ENCODE measurements at regions not wholly inside any gene's neighbourhood (a gene's known extent, or its start where the extent isn't known, plus 50 kb on each side); places are given as distances from the start of the nearest gene placed in this dataset.

DNA sequence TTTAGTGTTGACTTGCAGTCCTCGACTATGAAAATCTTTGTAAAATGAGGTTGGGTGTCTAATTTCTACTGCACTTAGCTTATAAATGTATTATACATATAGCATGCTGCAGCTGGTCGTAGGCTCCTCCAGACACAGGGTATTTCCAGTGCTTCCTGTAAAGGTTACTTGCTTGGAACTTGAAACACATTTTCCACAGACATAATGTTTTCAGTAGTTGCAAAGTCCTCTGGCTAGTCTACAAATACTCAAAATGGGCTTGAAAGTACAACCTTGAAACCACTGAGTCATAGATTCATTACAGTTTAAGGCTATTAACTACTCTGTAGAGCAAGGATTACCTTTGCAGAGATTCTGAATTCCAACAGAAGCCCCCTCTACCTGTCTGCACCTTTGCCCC is 464.1 kb downstream of the RAP2B start:
- BruUV-seq (replicated peaks), result no TSS peak
- in situ Hi-C loops (cut with HindIII; ENCODE audit: low pct_unique_long_range_greater_than_20kb, low sequenced_read_pairs), result no loop called here
- POLR2A ChIA-PET, result no interaction called here
- no peaks in the 10 kb centered on the region for H3K4me1 ChIP-seq (ENCODE audit: control insufficient read depth, insufficient read depth, low read length)
- no peaks in the 10 kb centered on the region for H3K9me3 ChIP-seq (ENCODE audit: control insufficient read depth, insufficient read depth, low read depth, low read length)
- H3K36me3 ChIP-seq (ENCODE audit: control insufficient read depth, insufficient read depth, low read length), result no peaks in the 10 kb centered on the region
- H3K27me3 ChIP-seq (ENCODE audit: control insufficient read depth, insufficient read depth, low read length), result no peaks in the 10 kb centered on the region
- no peak overlapping the region for H3K4me3 ChIP-seq (ENCODE audit: low read depth in 2 of 2, low read length in 2 of 2)
- no peak overlapping the region for H3K27ac ChIP-seq (ENCODE audit: low read length)
- no peak for ATAC-seq
- no peak for TF ChIP-seq POLR2AphosphoS5 (IDR thresholded peaks at IDR 0.05; ENCODE audit: low read depth, low read length)
- TF ChIP-seq TCF7L2 (IDR thresholded peaks at IDR 0.05; ENCODE audit: low read depth, low read length), result no peak
- TF ChIP-seq SIN3A (IDR thresholded peaks at IDR 0.05; ENCODE audit: borderline replicate concordance, insufficient read depth, low read depth, low read length), result no peak
- TF ChIP-seq, protein P1, sequence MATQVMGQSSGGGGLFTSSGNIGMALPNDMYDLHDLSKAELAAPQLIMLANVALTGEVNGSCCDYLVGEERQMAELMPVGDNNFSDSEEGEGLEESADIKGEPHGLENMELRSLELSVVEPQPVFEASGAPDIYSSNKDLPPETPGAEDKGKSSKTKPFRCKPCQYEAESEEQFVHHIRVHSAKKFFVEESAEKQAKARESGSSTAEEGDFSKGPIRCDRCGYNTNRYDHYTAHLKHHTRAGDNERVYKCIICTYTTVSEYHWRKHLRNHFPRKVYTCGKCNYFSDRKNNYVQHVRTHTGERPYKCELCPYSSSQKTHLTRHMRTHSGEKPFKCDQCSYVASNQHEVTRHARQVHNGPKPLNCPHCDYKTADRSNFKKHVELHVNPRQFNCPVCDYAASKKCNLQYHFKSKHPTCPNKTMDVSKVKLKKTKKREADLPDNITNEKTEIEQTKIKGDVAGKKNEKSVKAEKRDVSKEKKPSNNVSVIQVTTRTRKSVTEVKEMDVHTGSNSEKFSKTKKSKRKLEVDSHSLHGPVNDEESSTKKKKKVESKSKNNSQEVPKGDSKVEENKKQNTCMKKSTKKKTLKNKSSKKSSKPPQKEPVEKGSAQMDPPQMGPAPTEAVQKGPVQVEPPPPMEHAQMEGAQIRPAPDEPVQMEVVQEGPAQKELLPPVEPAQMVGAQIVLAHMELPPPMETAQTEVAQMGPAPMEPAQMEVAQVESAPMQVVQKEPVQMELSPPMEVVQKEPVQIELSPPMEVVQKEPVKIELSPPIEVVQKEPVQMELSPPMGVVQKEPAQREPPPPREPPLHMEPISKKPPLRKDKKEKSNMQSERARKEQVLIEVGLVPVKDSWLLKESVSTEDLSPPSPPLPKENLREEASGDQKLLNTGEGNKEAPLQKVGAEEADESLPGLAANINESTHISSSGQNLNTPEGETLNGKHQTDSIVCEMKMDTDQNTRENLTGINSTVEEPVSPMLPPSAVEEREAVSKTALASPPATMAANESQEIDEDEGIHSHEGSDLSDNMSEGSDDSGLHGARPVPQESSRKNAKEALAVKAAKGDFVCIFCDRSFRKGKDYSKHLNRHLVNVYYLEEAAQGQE (IDR thresholded peaks at IDR 0.05; ENCODE audit: insufficient read depth in 1 of 2, low read depth in 2 of 2, low read length in 1 of 2), result no peak
- TF ChIP-seq, protein P2, sequence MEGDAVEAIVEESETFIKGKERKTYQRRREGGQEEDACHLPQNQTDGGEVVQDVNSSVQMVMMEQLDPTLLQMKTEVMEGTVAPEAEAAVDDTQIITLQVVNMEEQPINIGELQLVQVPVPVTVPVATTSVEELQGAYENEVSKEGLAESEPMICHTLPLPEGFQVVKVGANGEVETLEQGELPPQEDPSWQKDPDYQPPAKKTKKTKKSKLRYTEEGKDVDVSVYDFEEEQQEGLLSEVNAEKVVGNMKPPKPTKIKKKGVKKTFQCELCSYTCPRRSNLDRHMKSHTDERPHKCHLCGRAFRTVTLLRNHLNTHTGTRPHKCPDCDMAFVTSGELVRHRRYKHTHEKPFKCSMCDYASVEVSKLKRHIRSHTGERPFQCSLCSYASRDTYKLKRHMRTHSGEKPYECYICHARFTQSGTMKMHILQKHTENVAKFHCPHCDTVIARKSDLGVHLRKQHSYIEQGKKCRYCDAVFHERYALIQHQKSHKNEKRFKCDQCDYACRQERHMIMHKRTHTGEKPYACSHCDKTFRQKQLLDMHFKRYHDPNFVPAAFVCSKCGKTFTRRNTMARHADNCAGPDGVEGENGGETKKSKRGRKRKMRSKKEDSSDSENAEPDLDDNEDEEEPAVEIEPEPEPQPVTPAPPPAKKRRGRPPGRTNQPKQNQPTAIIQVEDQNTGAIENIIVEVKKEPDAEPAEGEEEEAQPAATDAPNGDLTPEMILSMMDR (IDR thresholded peaks at IDR 0.05), result no peak
- intact Hi-C loops (cut with micrococcal nuclease; ENCODE audit: unreplicated experiment), result no loop called here
- CTCF ChIA-PET, result no interaction called here
- DNase-seq (ENCODE audit: low read depth, low spot score), result no peak

DNA sequence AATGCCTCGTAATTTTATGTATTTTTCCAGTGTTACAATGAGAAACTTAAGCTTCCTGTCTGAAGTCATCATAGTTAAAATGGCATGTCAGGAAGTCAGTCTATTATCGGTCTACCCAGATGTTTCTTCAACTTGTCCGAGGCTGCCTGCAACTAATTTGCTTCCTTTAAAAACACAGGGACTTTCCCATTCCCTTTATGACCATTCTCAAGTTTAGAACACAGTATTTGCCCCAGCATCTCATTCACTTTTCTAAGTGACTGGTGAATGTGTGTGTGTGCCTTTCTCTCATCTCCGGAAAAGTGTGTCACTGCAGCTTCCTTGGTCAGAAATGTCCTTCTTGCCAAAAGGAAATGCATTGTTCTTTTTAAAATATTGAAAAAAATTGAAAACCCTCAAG is 466.6 kb downstream of the RAP2B start:
- no TSS peak for BruUV-seq (replicated peaks)
- intact Hi-C loops (cut with micrococcal nuclease; ENCODE audit: unreplicated experiment) (no loop called here), in situ Hi-C loops (cut with HindIII; ENCODE audit: low pct_unique_long_range_greater_than_20kb, low sequenced_read_pairs) (no loop called here)
- Histone ChIP-seq H3K4me3 (ENCODE audit: low read depth in 2 of 2, low read length in 2 of 2) (no peak overlapping the region), H3K27me3 (ENCODE audit: control insufficient read depth, insufficient read depth, low read length) (no peaks in the 10 kb centered on the region), H3K9me3 (ENCODE audit: control insufficient read depth, insufficient read depth, low read depth, low read length) (no peaks in the 10 kb centered on the region), H3K36me3 (ENCODE audit: control insufficient read depth, insufficient read depth, low read length) (no peaks in the 10 kb centered on the region), H3K27ac (ENCODE audit: low read length) (no peak overlapping the region), H3K4me1 (ENCODE audit: control insufficient read depth, insufficient read depth, low read length) (no peaks in the 10 kb centered on the region)
- no peak for DNase-seq (ENCODE audit: low read depth, low spot score)
- TF ChIP-seq, protein P2 (IDR thresholded peaks at IDR 0.05), result no peak
- no peak for TF ChIP-seq SIN3A (IDR thresholded peaks at IDR 0.05; ENCODE audit: borderline replicate concordance, insufficient read depth, low read depth, low read length)
- TF ChIP-seq TCF7L2 (IDR thresholded peaks at IDR 0.05; ENCODE audit: low read depth, low read length), result no peak
- no peak for TF ChIP-seq POLR2AphosphoS5 (IDR thresholded peaks at IDR 0.05; ENCODE audit: low read depth, low read length)
- TF ChIP-seq, protein P1 (IDR thresholded peaks at IDR 0.05; ENCODE audit: insufficient read depth in 1 of 2, low read depth in 2 of 2, low read length in 1 of 2), result no peak
- POLR2A ChIA-PET, result no interaction called here
- no peak for ATAC-seq
- CTCF ChIA-PET, result no interaction called here

All from Panc1 (cell line).